HG02759 (cell line): ENCODE measurements at regions not wholly inside any gene's neighbourhood (a gene's known extent, or its start where the extent isn't known, plus 50 kb on each side); places are given as distances from the start of the nearest gene placed in this dataset.

Experiments used
- ATAC-seq: cut with Tn5 transposase; IDR thresholded peaks from one replicate; pipeline ENCODE4 v1.9.1; 2021; ENCODE audit warnings: mild to moderate bottlenecking, moderate library complexity; ENCODE audit not compliant: unreplicated experiment

GRCh38 chr5:4653475-4653874 is 486.7 kb upstream of the ADAMTS16 start:
- ATAC-seq, result no peak

- no peak for ATAC-seq
These were observed 480.3 kb upstream of the ADAMTS16 start for GRCh38 chr5:4659851-4660250.

- no peak for ATAC-seq
These were observed 478.8 kb upstream of the ADAMTS16 start for GRCh38 chr5:4661326-4661725.

- ATAC-seq, result no peak
These were observed 478.3 kb upstream of the ADAMTS16 start for GRCh38 chr5:4661836-4662235.

- ATAC-seq, result no peak
These were observed 477.4 kb upstream of the ADAMTS16 start for GRCh38 chr5:4662756-4663155.

- ATAC-seq, result no peak
These were observed 474.2 kb upstream of the ADAMTS16 start for GRCh38 chr5:4665911-4666310.

GRCh38 chr5:4674166-4674565 is 466.0 kb upstream of the ADAMTS16 start:
- ATAC-seq, result no peak

GRCh38 chr5:4676934-4677333 is 463.2 kb upstream of the ADAMTS16 start:
- ATAC-seq, result no peak

GRCh38 chr5:4684946-4685345 is 455.2 kb upstream of the ADAMTS16 start:
- no peak for ATAC-seq

GRCh38 chr5:4698596-4698995 is 441.5 kb upstream of the ADAMTS16 start:
- no peak for ATAC-seq

GRCh38 chr5:4699592-4699991 is 440.5 kb upstream of the ADAMTS16 start:
- ATAC-seq, result no peak

- ATAC-seq, result no peak
These were observed 440.1 kb upstream of the ADAMTS16 start for GRCh38 chr5:4700069-4700468.

- no peak for ATAC-seq
These were observed 439.3 kb upstream of the ADAMTS16 start for GRCh38 chr5:4700871-4701270.

- no peak for ATAC-seq
These were observed 436.1 kb upstream of the ADAMTS16 start for GRCh38 chr5:4703931-4704458.

GRCh38 chr5:4704951-4705350 is 435.2 kb upstream of the ADAMTS16 start:
- no peak for ATAC-seq

GRCh38 chr5:4716781-4717180 is 423.3 kb upstream of the ADAMTS16 start:
- ATAC-seq, result no peak

- no peak for ATAC-seq
These were observed 422.7 kb upstream of the ADAMTS16 start for GRCh38 chr5:4717446-4717845.

GRCh38 chr5:4720831-4721230 is 419.3 kb upstream of the ADAMTS16 start:
- no peak for ATAC-seq

GRCh38 chr5:4722886-4723285 is 417.2 kb upstream of the ADAMTS16 start:
- ATAC-seq, result no peak

GRCh38 chr5:4725594-4725993 is 414.5 kb upstream of the ADAMTS16 start:
- ATAC-seq, result no peak

GRCh38 chr5:4730279-4730678 is 409.9 kb upstream of the ADAMTS16 start:
- ATAC-seq, result no peak

- ATAC-seq, result no peak
These were observed 405.8 kb upstream of the ADAMTS16 start for GRCh38 chr5:4734348-4734747.

GRCh38 chr5:4735261-4735660 is 404.9 kb upstream of the ADAMTS16 start:
- no peak for ATAC-seq

- no peak for ATAC-seq
These were observed 402.3 kb upstream of the ADAMTS16 start for GRCh38 chr5:4737868-4738267.
